ENCODE measurements at regions not wholly inside any gene's neighbourhood (a gene's known extent, or its start where the extent isn't known, plus 50 kb on each side); places are given as distances from the start of the nearest gene placed in this dataset.

DNA sequence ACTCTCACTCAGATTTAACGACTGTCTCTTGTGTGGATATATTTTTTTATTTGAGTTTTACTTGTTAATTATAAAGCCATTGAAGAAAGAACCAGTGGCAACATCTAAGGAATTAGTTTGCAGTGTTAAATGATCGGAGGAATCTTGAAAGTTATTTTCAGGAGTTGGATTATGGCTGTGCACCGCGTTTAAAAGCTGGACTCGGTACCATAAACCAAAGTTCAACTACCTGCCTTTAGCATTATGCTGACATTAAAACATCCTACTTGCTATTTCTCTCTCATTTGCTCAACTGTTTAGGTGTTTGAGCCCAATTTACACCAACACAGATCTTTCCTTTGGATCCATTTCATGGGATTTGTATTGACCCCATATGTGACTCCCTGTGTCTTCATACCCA, 289.4 kb upstream of the SASH1 start:
- POLR2A ChIA-PET, result no interaction called here
- H3K9ac ChIP-seq (ENCODE audit: low read length), result no peak overlapping the region
- H3K79me2 ChIP-seq (ENCODE audit: insufficient read depth, low read length), result no peaks in the 10 kb centered on the region
- no TSS peak for BruUV-seq (replicated peaks)
- CTCF ChIA-PET, result no interaction called here
- no peak overlapping the region for H3K4me2 ChIP-seq (ENCODE audit: low read length)
- H3K4me3 ChIP-seq (replicated peaks in 1 of 2; ENCODE audit: low read depth in 1 of 2, low read length in 2 of 2), result no peak overlapping the region
- H2AFZ ChIP-seq (ENCODE audit: low read depth, low read length, poor library complexity, severe bottlenecking), result no peak overlapping the region
- H3K4me1 ChIP-seq (ENCODE audit: control insufficient read depth in 1 of 2, insufficient read depth in 2 of 2, low read length in 2 of 2), result no peaks in the 10 kb centered on the region
- intact Hi-C loops (cut with micrococcal nuclease), result no loop called here
- DNase-seq (ENCODE audit: low read depth, low spot score) (no peak), ATAC-seq (no peak)
- H4K20me1 ChIP-seq (ENCODE audit: insufficient read depth), result no peaks in the 10 kb centered on the region
- no peaks in the 10 kb centered on the region for H3K9me2 ChIP-seq (ENCODE audit: insufficient read depth)
- RAD21 ChIA-PET (ENCODE audit: low non-redundant PET in 1 of 2, low total read pairs in 2 of 2, uncharacterized antibody in 2 of 2, unreplicated experiment in 2 of 2), result no interaction called here
- no peak overlapping the region for H3K27ac ChIP-seq (ENCODE audit: low read depth, low read length)
- H3K36me3 ChIP-seq (ENCODE audit: control insufficient read depth in 1 of 2, insufficient read depth in 2 of 2, low read length in 2 of 2), result no peaks in the 10 kb centered on the region
- no peaks in the 10 kb centered on the region for H3K9me3 ChIP-seq (ENCODE audit: control insufficient read depth in 1 of 2, insufficient read depth in 1 of 2, low read depth in 1 of 2, low read length in 2 of 2)
- TF ChIP-seq ELF1 (IDR thresholded peaks at IDR 0.05; ENCODE audit: borderline replicate concordance, low read depth) (no peak), EGR1 (IDR thresholded peaks at IDR 0.05; ENCODE audit: low read depth) (no peak), EZH2phosphoT487 (IDR thresholded peaks at IDR 0.05; ENCODE audit: borderline replicate concordance) (no peak), CEBPB (IDR thresholded peaks at IDR 0.05; ENCODE audit: low read depth) (no peak), CBX3 (IDR thresholded peaks at IDR 0.05; ENCODE audit: low read depth) (no peak)
- H3K27me3 ChIP-seq (ENCODE audit: insufficient read depth, low read length), result no peaks in the 10 kb centered on the region

DNA sequence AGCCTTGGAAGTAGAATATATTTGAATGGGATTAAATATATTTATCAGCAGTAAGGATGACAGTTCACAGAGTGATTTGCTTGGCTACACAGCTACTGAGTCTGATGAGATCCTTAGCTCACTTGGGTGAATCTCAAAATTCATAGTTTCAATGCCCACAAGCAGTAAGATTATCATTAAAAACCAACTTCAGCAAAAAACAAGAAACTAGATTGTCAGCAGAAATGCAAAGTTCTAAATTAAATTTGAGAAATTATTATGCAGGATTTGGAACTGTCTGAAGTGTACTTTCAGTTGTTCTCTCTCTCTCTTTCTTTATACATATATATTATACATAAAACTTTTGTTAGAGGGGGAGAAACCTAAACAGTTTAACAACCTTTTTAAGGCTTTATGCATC, 288.8 kb upstream of the SASH1 start:
- RAD21 ChIA-PET (ENCODE audit: low non-redundant PET in 1 of 2, low total read pairs in 2 of 2, uncharacterized antibody in 2 of 2, unreplicated experiment in 2 of 2), result no interaction called here
- intact Hi-C loops (cut with micrococcal nuclease), result no loop called here
- Histone ChIP-seq H3K27me3 (ENCODE audit: insufficient read depth, low read length) (no peaks in the 10 kb centered on the region), H3K27ac (ENCODE audit: low read depth, low read length) (no peak overlapping the region), H2AFZ (ENCODE audit: low read depth, low read length, poor library complexity, severe bottlenecking) (no peak overlapping the region), H3K9me2 (ENCODE audit: insufficient read depth) (no peaks in the 10 kb centered on the region), H3K36me3 (ENCODE audit: control insufficient read depth in 1 of 2, insufficient read depth in 2 of 2, low read length in 2 of 2) (no peaks in the 10 kb centered on the region), H3K9ac (ENCODE audit: low read length) (no peak overlapping the region), H3K9me3 (ENCODE audit: control insufficient read depth in 1 of 2, insufficient read depth in 1 of 2, low read depth in 1 of 2, low read length in 2 of 2) (no peaks in the 10 kb centered on the region), H3K79me2 (ENCODE audit: insufficient read depth, low read length) (no peaks in the 10 kb centered on the region), H3K4me2 (ENCODE audit: low read length) (no peak overlapping the region), H4K20me1 (ENCODE audit: insufficient read depth) (no peaks in the 10 kb centered on the region), H3K4me3 (replicated peaks in 1 of 2; ENCODE audit: low read depth in 1 of 2, low read length in 2 of 2) (no peak overlapping the region), H3K4me1 (ENCODE audit: control insufficient read depth in 1 of 2, insufficient read depth in 2 of 2, low read length in 2 of 2) (no peaks in the 10 kb centered on the region)
- TF ChIP-seq, protein P1, sequence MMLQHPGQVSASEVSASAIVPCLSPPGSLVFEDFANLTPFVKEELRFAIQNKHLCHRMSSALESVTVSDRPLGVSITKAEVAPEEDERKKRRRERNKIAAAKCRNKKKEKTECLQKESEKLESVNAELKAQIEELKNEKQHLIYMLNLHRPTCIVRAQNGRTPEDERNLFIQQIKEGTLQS (IDR thresholded peaks at IDR 0.05), result no peak
- no peak for TF ChIP-seq ZNF274 (IDR thresholded peaks at IDR 0.05; ENCODE audit: low read depth, low read length)
- TF ChIP-seq, protein P2, sequence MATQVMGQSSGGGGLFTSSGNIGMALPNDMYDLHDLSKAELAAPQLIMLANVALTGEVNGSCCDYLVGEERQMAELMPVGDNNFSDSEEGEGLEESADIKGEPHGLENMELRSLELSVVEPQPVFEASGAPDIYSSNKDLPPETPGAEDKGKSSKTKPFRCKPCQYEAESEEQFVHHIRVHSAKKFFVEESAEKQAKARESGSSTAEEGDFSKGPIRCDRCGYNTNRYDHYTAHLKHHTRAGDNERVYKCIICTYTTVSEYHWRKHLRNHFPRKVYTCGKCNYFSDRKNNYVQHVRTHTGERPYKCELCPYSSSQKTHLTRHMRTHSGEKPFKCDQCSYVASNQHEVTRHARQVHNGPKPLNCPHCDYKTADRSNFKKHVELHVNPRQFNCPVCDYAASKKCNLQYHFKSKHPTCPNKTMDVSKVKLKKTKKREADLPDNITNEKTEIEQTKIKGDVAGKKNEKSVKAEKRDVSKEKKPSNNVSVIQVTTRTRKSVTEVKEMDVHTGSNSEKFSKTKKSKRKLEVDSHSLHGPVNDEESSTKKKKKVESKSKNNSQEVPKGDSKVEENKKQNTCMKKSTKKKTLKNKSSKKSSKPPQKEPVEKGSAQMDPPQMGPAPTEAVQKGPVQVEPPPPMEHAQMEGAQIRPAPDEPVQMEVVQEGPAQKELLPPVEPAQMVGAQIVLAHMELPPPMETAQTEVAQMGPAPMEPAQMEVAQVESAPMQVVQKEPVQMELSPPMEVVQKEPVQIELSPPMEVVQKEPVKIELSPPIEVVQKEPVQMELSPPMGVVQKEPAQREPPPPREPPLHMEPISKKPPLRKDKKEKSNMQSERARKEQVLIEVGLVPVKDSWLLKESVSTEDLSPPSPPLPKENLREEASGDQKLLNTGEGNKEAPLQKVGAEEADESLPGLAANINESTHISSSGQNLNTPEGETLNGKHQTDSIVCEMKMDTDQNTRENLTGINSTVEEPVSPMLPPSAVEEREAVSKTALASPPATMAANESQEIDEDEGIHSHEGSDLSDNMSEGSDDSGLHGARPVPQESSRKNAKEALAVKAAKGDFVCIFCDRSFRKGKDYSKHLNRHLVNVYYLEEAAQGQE (IDR thresholded peaks at IDR 0.05; ENCODE audit: low read depth), result no peak
- no peak for TF ChIP-seq EZH2 (IDR thresholded peaks at IDR 0.05)
- TF ChIP-seq, protein P3, sequence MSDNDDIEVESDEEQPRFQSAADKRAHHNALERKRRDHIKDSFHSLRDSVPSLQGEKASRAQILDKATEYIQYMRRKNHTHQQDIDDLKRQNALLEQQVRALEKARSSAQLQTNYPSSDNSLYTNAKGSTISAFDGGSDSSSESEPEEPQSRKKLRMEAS (IDR thresholded peaks at IDR 0.05), result no peak
- no peak for TF ChIP-seq EGR1 (IDR thresholded peaks at IDR 0.05; ENCODE audit: low read depth)
- no peak for TF ChIP-seq POLR2A (IDR thresholded peaks at IDR 0.05; ENCODE audit: borderline replicate concordance, extremely low read depth, insufficient read depth, insufficient read length)
- no peak for TF ChIP-seq EZH2phosphoT487 (IDR thresholded peaks at IDR 0.05; ENCODE audit: borderline replicate concordance)
- TF ChIP-seq FOSL1 (IDR thresholded peaks at IDR 0.05; ENCODE audit: low read depth), result no peak
- no peak for TF ChIP-seq POLR2AphosphoS5 (IDR thresholded peaks at IDR 0.05; ENCODE audit: low read depth, low read length)
- no peak for TF ChIP-seq TCF7L2 (IDR thresholded peaks at IDR 0.05; ENCODE audit: borderline replicate concordance, extremely low read depth, insufficient read depth, insufficient read length)
- no peak for TF ChIP-seq SRF (IDR thresholded peaks at IDR 0.05; ENCODE audit: low read depth)
- TF ChIP-seq RAD21 (IDR thresholded peaks at IDR 0.05; ENCODE audit: low read depth), result no peak
- BruUV-seq (replicated peaks), result no TSS peak
- POLR2A ChIA-PET, result no interaction called here
- CTCF ChIA-PET, result no interaction called here
- DNase-seq (ENCODE audit: low read depth, low spot score) (no peak), ATAC-seq (no peak)
